BE2C (cell line): ENCODE measurements at regions not wholly inside any gene's neighbourhood (a gene's known extent, or its start where the extent isn't known, plus 50 kb on each side); places are given as distances from the start of the nearest gene placed in this dataset.

Experiments
- DNase-seq: peaks from one replicate; pipeline ENCODE4 v3.0.0-alpha.2; 2020
- H3K27me3 ChIP-seq: fragments of 250-450 bp; sonication (Bioruptor Pico); 2 replicates; pipeline ENCODE4 v1.5.1; 2020; ENCODE audit warnings: mild to moderate bottlenecking
- H3K36me3 ChIP-seq: fragments of 250-450 bp; sonication (Bioruptor Pico); 2 replicates; pipeline ENCODE4 v1.5.1; 2020; ENCODE audit warnings: mild to moderate bottlenecking
- H3K4me1 ChIP-seq: fragments of 250-450 bp; sonication (Bioruptor Pico); 2 replicates; pipeline ENCODE4 v1.5.1; 2020
- H3K4me3 ChIP-seq: 2 replicates; pipeline ENCODE4 v1.5.1; 2011; ENCODE audit warnings: low read depth, low read length
- H3K9me3 ChIP-seq: fragments of 250-450 bp; sonication (Bioruptor Pico); 2 replicates; pipeline ENCODE4 v1.5.1; 2020
- CTCF ChIP-seq: IDR thresholded peaks from 2 replicates; pipeline ENCODE4 v1.5.1; 2012; ENCODE audit warnings: mild to moderate bottlenecking, low read depth, low read length

GRCh38 chr6:19479551-19479950 lies 357.6 kb upstream of the ID4 start:
- H3K36me3 ChIP-seq, result no peaks in the 10 kb centered on the region
- TF ChIP-seq CTCF, result no peak

GRCh38 chr6:19492636-19493405 lies 344.3 kb upstream of the ID4 start:
- no peaks in the 10 kb centered on the region for H3K27me3 ChIP-seq
- H3K4me3 ChIP-seq, result no peak overlapping the region
- H3K9me3 ChIP-seq, result no peaks in the 10 kb centered on the region
- no peak for TF ChIP-seq CTCF
- no peaks in the 10 kb centered on the region for H3K36me3 ChIP-seq
- H3K4me1 ChIP-seq, result no peaks in the 10 kb centered on the region
- DNase-seq, result no peak

More at GRCh38 chr6:19479551-19479950, 357.6 kb upstream of the ID4 start:
- no peak for DNase-seq
- Histone ChIP-seq H3K4me1 (no peaks in the 10 kb centered on the region), H3K9me3 (no peaks in the 10 kb centered on the region), H3K27me3 (no peaks in the 10 kb centered on the region), H3K4me3 (no peak overlapping the region)

- DNase-seq, result no peak
- no peak for TF ChIP-seq CTCF
- no peak overlapping the region for H3K4me3 ChIP-seq
These were observed 335.4 kb upstream of the ID4 start for GRCh38 chr6:19501737-19502245.

GRCh38 chr6:19502301-19502700 lies 334.9 kb upstream of the ID4 start:
- Histone ChIP-seq H3K27me3 (no peaks in the 10 kb centered on the region), H3K4me1 (no peaks in the 10 kb centered on the region), H3K4me3 (no peak overlapping the region), H3K36me3 (no peaks in the 10 kb centered on the region), H3K9me3 (no peaks in the 10 kb centered on the region)
- TF ChIP-seq CTCF, result no peak
- no peak for DNase-seq

More at GRCh38 chr6:19501737-19502245, 335.4 kb upstream of the ID4 start:
- no peaks in the 10 kb centered on the region for H3K27me3 ChIP-seq
- H3K4me1 ChIP-seq, result no peaks in the 10 kb centered on the region
- H3K9me3 ChIP-seq, result no peaks in the 10 kb centered on the region
- H3K36me3 ChIP-seq, result no peaks in the 10 kb centered on the region

- H3K9me3 ChIP-seq, result no peaks in the 10 kb centered on the region
- DNase-seq, result no peak
- TF ChIP-seq CTCF, result no peak
- no peaks in the 10 kb centered on the region for H3K27me3 ChIP-seq
- H3K36me3 ChIP-seq, result no peaks in the 10 kb centered on the region
- H3K4me3 ChIP-seq, result no peak overlapping the region
- H3K4me1 ChIP-seq, result no peaks in the 10 kb centered on the region
These were observed 321.2 kb upstream of the ID4 start for GRCh38 chr6:19515939-19516338.

- Histone ChIP-seq H3K27me3 (no peaks in the 10 kb centered on the region), H3K9me3 (no peaks in the 10 kb centered on the region), H3K4me1 (no peaks in the 10 kb centered on the region), H3K36me3 (no peaks in the 10 kb centered on the region), H3K4me3 (no peak overlapping the region)
- TF ChIP-seq CTCF, result no peak
- no peak for DNase-seq
These were observed 317.2 kb upstream of the ID4 start for GRCh38 chr6:19519941-19520340.
